ENCODE measurements at regions not wholly inside any gene's neighbourhood (a gene's known extent, or its start where the extent isn't known, plus 50 kb on each side); places are given as distances from the start of the nearest gene placed in this dataset.
A peak's percentile ranks its signal among the peaks of the same experiment; 100 is the strongest.
"Not testable (repeated sequence)": the region's sequence is repeated elsewhere in the genome, so short reads cannot be mapped to it uniquely, and the experiment has no call there.

DNA sequence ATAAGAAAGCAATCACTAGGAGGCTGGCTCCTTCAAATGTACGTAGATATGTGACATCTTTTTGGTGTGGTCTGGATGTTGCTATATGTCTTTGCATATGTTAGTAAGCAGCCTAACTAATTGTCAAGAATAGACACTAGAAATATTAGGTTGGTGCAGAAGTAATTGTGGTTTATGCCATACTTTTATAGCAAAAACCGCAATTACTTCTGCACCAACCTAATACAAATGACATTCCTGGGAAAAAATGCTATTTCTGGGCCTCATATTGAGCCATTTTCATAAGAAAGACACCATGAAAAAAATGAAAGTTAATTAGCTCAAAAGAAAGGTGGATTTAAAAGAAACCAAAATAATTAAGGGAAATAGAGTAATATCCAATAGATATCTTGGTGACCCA lies 555.8 kb downstream of the ZNF385D start:
- TF ChIP-seq, protein P1, sequence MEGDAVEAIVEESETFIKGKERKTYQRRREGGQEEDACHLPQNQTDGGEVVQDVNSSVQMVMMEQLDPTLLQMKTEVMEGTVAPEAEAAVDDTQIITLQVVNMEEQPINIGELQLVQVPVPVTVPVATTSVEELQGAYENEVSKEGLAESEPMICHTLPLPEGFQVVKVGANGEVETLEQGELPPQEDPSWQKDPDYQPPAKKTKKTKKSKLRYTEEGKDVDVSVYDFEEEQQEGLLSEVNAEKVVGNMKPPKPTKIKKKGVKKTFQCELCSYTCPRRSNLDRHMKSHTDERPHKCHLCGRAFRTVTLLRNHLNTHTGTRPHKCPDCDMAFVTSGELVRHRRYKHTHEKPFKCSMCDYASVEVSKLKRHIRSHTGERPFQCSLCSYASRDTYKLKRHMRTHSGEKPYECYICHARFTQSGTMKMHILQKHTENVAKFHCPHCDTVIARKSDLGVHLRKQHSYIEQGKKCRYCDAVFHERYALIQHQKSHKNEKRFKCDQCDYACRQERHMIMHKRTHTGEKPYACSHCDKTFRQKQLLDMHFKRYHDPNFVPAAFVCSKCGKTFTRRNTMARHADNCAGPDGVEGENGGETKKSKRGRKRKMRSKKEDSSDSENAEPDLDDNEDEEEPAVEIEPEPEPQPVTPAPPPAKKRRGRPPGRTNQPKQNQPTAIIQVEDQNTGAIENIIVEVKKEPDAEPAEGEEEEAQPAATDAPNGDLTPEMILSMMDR (IDR thresholded peaks at IDR 0.05; ENCODE audit: low read depth, low read length): no peak
- H3K27me3 ChIP-seq: no peaks in the 10 kb centered on the region
- H3K4me1 ChIP-seq: no peaks in the 10 kb centered on the region
- H3K4me3 ChIP-seq (ENCODE audit: low read depth, low read length): no peak overlapping the region
- H3K36me3 ChIP-seq: no peaks in the 10 kb centered on the region
- no peak for DNase-seq
- no peaks in the 10 kb centered on the region for H3K9me3 ChIP-seq

DNA sequence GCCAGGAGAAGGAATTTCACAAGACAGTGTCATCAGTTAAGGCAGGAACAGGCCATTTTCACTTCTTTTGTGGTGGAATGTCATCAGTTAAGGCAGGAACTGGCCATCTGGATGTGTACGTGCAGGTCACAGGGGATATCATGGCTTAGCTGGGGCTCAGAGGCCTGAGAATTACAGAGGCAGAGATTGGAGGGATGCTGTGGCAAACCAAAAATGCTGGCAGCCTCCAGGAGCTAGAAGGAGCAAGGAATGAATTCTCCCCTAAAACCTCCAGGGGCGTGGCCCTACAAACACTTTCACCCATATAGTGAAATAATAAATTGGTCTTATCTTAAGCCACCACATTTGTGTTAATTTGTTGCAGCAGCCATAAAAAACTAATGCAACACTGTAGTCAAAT lies 557.0 kb downstream of the ZNF385D start:
- not testable (repeated sequence) for H3K27me3 ChIP-seq; DNase-seq; H3K4me1 ChIP-seq; H3K4me3 ChIP-seq (ENCODE audit: low read depth, low read length); H3K36me3 ChIP-seq; H3K9me3 ChIP-seq

DNA sequence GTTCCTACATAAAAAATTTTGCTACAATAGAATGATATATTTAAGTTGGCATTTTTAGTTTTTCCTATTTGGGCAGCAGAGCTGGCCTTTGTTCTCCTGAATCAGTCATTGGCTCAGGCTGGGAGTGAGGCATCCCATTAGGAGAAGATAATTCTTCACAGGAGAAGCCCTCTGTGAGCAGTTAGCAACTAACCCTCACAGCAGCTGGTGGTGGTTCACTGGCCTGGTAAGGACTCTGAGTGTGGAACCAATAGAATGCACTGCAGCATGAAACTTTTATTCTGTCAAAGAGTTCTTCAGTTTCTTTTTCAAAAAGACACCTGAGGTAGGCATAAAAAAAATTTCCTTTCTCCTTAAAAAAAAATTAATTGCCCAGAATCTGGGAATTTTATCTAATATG lies 562.6 kb downstream of the ZNF385D start:
- TF ChIP-seq, protein P1 (IDR thresholded peaks at IDR 0.05; ENCODE audit: low read depth, low read length): no peak
- Histone ChIP-seq H3K9me3 (no peaks in the 10 kb centered on the region), H3K27me3 (no peaks in the 10 kb centered on the region), H3K4me3 (ENCODE audit: low read depth, low read length) (no peak overlapping the region), H3K4me1 (no peaks in the 10 kb centered on the region), H3K36me3 (no peaks in the 10 kb centered on the region)
- DNase-seq: no peak

DNA sequence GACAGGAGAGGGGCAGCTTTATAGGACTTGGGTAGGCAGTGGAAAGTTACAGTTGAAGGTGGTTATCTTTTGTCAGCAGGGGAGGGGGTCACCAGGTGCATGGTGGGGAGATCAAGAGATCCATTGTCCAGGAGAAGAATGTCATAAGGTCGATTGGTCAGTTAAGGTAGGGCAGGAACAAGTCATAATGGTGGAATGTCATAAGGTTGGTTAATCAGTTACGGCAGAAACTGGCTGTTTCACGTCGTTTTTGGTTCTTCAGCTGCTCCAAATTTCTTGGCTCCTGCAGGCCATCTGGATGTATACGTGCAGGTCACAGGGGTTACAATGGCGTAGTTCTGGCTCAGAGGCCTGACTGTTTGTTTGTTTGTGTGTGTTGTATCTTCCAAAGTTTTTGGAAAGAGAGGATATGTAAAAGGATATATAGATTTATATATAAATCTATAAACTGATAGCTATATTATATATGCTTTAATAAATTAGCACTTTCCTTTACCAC lies 565.1 kb downstream of the ZNF385D start:
- no peaks in the 10 kb centered on the region for H3K36me3 ChIP-seq
- H3K4me1 ChIP-seq: no peaks in the 10 kb centered on the region
- TF ChIP-seq, protein P1 (IDR thresholded peaks at IDR 0.05; ENCODE audit: low read depth, low read length): no peak
- no peaks in the 10 kb centered on the region for H3K27me3 ChIP-seq
- no peak for DNase-seq
- no peaks in the 10 kb centered on the region for H3K9me3 ChIP-seq
- no peak overlapping the region for H3K4me3 ChIP-seq (ENCODE audit: low read depth, low read length)

DNA sequence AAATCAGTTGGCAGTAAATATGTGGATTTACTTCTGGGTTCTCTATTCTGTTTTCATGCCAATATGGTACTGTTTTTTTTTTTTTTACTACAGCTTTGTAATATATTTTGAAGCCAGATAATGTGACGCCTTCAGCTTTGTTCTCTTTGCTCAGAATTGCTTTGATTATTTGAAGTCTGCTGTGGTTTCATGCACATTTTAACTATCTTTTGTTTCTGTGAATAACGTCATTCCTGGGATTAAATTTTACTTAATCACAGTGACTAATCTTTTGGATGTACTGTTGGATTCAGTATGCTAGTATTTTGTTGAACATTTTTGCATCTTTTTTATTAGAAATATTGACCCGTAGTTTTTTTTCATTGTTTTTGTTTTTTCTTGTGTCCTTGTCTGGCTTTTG lies 576.5 kb downstream of the ZNF385D start:
- TF ChIP-seq, protein P1 (IDR thresholded peaks at IDR 0.05; ENCODE audit: low read depth, low read length): no peak
- Histone ChIP-seq H3K4me1 (no peaks in the 10 kb centered on the region), H3K27me3 (no peaks in the 10 kb centered on the region), H3K36me3 (no peaks in the 10 kb centered on the region), H3K9me3 (no peaks in the 10 kb centered on the region), H3K4me3 (ENCODE audit: low read depth, low read length) (no peak overlapping the region)
- DNase-seq: no peak

DNA sequence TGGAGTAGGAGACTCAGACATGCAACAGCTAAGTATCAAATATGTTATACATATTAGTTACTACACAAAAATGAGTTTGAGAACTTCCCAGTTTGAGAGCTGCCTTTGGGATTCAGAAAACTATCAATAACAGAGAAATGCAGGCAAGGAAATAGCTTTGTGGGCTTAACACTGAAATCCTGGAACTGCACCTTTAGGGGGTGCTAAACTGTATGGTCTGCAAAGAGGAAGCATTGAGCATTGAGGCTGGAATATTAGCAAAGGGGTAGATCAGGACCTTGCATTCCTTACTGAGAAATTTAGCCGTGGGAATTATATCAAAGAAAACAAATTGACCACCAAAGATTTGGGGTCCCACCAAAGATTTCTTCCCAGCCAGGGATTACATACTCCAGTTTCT lies 580.0 kb downstream of the ZNF385D start:
- no peak overlapping the region for H3K4me3 ChIP-seq (ENCODE audit: low read depth, low read length)
- H3K27me3 ChIP-seq: no peaks in the 10 kb centered on the region
- H3K9me3 ChIP-seq: no peaks in the 10 kb centered on the region
- TF ChIP-seq, protein P1 (IDR thresholded peaks at IDR 0.05; ENCODE audit: low read depth, low read length): peak; percentile 11; the same call in 1 of the 2 replicates
- DNase-seq: no peak
- no peaks in the 10 kb centered on the region for H3K4me1 ChIP-seq
- H3K36me3 ChIP-seq: no peaks in the 10 kb centered on the region

DNA sequence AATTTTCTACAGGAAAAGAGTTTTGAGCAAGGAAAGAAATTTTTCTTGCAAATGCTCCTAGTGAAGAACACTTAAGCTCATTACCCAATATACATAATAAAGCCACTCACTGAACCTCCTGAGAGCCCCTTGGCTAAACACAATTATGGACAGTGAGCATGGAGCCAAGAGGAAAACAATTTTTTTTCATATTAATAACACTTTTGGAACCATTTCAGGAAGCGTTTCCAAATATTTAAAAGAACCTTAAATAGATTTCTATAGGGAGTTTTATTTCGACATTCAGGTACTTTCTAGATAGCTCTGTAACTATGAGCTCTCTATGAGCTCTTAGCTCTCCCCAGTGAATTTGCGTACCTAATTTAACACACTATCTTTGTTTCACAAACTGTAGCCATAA lies 581.1 kb downstream of the ZNF385D start:
- no peak for DNase-seq
- Histone ChIP-seq H3K27me3 (no peaks in the 10 kb centered on the region), H3K36me3 (no peaks in the 10 kb centered on the region), H3K4me3 (ENCODE audit: low read depth, low read length) (no peak overlapping the region), H3K9me3 (no peaks in the 10 kb centered on the region), H3K4me1 (no peaks in the 10 kb centered on the region)
- TF ChIP-seq, protein P1 (IDR thresholded peaks at IDR 0.05; ENCODE audit: low read depth, low read length): no peak

Measured in BE2C (cell line).